ENCODE measurements at regions not wholly inside any gene's neighbourhood (a gene's known extent, or its start where the extent isn't known, plus 50 kb on each side); places are given as distances from the start of the nearest gene placed in this dataset.

GRCh38 chr2:2689306-2689705, 358.2 kb upstream of the MYT1L start:
- H3K9ac ChIP-seq (ENCODE audit: low read depth in 1 of 2, low read length in 2 of 2): no peak overlapping the region
- H3K9me3 ChIP-seq (ENCODE audit: control insufficient read depth in 4 of 4, low read length in 3 of 4): no peaks in the 10 kb centered on the region
- H3K4me3 ChIP-seq (ENCODE audit: low read depth in 1 of 3, low read length in 3 of 3): no peak overlapping the region
- DNase-seq (ENCODE audit: low spot score): no peak
- no peak for TF ChIP-seq EGR1 (IDR thresholded peaks at IDR 0.05; ENCODE audit: low read depth in 2 of 2)
- no peaks in the 10 kb centered on the region for H3K4me1 ChIP-seq (ENCODE audit: control insufficient read depth in 4 of 4, insufficient read depth in 4 of 4, low read length in 3 of 4)
- WGBS: 93% methylated on average over 12 of the region's 12 CpGs
- H3K36me3 ChIP-seq (ENCODE audit: control insufficient read depth in 4 of 4, insufficient read depth in 3 of 4, low read depth in 1 of 4, low read length in 3 of 4): no peaks in the 10 kb centered on the region
- no peak overlapping the region for H3K27ac ChIP-seq (ENCODE audit: low read depth in 1 of 2, low read length in 2 of 2)
- H3K27me3 ChIP-seq (ENCODE audit: control insufficient read depth in 4 of 4, insufficient read depth in 4 of 4, low read length in 3 of 4): peaks cover 0 to 3% (median under 1%) of the 10 kb centered on the region in 4 donors

DNA sequence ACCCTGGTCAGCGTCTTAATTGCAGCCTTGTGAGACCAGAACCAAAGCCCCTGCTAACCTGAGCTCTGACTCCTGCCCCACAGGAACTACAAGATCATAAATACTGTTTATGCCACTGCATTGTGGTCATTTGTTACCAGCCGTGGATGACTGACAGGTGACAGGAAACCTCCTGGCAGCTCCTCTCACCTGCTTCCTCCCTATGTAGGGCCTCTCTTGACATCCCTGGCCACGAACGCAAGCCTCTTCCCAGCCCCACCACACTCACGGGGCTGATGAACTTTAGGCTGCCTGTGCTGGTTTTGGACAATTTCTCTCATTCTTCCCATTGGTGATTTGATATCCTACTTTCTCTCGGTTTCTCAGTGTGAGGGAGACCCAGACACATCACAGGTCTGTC, 357.2 kb upstream of the MYT1L start:
- H3K4me1 ChIP-seq (ENCODE audit: control insufficient read depth in 4 of 4, insufficient read depth in 4 of 4, low read length in 3 of 4): no peaks in the 10 kb centered on the region
- no peak overlapping the region for H3K9ac ChIP-seq (ENCODE audit: low read depth in 1 of 2, low read length in 2 of 2)
- H3K27me3 ChIP-seq (ENCODE audit: control insufficient read depth in 4 of 4, insufficient read depth in 4 of 4, low read length in 3 of 4): peaks cover 0 to 3% (median under 1%) of the 10 kb centered on the region in 4 donors
- H3K4me3 ChIP-seq (ENCODE audit: low read depth in 1 of 3, low read length in 3 of 3): no peak overlapping the region
- WGBS: 58% methylated on average over 6 of the region's 6 CpGs
- TF ChIP-seq FOXA2 (IDR thresholded peaks at IDR 0.05) (no peak), NR2F2 (IDR thresholded peaks at IDR 0.05) (no peak), SP1 (IDR thresholded peaks at IDR 0.05) (no peak), EGR1 (IDR thresholded peaks at IDR 0.05; ENCODE audit: low read depth in 2 of 2) (no peak), TAF1 (conservative IDR thresholded peaks at IDR 0.05) (no peak), JUND (IDR thresholded peaks at IDR 0.05) (no peak), GABPA (IDR thresholded peaks at IDR 0.05 in 1 of 2, conservative IDR thresholded peaks at IDR 0.05 in 1 of 2) (no peak), CTCF (IDR thresholded peaks at IDR 0.05; ENCODE audit: low read depth, low read length, missing input control) (no peak), RXRA (IDR thresholded peaks at IDR 0.05) (no peak)
- TF ChIP-seq, protein P1, sequence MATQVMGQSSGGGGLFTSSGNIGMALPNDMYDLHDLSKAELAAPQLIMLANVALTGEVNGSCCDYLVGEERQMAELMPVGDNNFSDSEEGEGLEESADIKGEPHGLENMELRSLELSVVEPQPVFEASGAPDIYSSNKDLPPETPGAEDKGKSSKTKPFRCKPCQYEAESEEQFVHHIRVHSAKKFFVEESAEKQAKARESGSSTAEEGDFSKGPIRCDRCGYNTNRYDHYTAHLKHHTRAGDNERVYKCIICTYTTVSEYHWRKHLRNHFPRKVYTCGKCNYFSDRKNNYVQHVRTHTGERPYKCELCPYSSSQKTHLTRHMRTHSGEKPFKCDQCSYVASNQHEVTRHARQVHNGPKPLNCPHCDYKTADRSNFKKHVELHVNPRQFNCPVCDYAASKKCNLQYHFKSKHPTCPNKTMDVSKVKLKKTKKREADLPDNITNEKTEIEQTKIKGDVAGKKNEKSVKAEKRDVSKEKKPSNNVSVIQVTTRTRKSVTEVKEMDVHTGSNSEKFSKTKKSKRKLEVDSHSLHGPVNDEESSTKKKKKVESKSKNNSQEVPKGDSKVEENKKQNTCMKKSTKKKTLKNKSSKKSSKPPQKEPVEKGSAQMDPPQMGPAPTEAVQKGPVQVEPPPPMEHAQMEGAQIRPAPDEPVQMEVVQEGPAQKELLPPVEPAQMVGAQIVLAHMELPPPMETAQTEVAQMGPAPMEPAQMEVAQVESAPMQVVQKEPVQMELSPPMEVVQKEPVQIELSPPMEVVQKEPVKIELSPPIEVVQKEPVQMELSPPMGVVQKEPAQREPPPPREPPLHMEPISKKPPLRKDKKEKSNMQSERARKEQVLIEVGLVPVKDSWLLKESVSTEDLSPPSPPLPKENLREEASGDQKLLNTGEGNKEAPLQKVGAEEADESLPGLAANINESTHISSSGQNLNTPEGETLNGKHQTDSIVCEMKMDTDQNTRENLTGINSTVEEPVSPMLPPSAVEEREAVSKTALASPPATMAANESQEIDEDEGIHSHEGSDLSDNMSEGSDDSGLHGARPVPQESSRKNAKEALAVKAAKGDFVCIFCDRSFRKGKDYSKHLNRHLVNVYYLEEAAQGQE (IDR thresholded peaks at IDR 0.05): no peak
- TF ChIP-seq, protein P2, sequence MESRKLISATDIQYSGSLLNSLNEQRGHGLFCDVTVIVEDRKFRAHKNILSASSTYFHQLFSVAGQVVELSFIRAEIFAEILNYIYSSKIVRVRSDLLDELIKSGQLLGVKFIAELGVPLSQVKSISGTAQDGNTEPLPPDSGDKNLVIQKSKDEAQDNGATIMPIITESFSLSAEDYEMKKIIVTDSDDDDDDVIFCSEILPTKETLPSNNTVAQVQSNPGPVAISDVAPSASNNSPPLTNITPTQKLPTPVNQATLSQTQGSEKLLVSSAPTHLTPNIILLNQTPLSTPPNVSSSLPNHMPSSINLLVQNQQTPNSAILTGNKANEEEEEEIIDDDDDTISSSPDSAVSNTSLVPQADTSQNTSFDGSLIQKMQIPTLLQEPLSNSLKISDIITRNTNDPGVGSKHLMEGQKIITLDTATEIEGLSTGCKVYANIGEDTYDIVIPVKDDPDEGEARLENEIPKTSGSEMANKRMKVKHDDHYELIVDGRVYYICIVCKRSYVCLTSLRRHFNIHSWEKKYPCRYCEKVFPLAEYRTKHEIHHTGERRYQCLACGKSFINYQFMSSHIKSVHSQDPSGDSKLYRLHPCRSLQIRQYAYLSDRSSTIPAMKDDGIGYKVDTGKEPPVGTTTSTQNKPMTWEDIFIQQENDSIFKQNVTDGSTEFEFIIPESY (IDR thresholded peaks at IDR 0.05): no peak
- no peak for DNase-seq (ENCODE audit: low spot score)
- no peaks in the 10 kb centered on the region for H3K36me3 ChIP-seq (ENCODE audit: control insufficient read depth in 4 of 4, insufficient read depth in 3 of 4, low read depth in 1 of 4, low read length in 3 of 4)
- H3K27ac ChIP-seq (ENCODE audit: low read depth in 1 of 2, low read length in 2 of 2): no peak overlapping the region
- H3K9me3 ChIP-seq (ENCODE audit: control insufficient read depth in 4 of 4, low read length in 3 of 4): no peaks in the 10 kb centered on the region

All from liver (tissue), 8 donors.